Activated CD4-positive, CD25-positive, alpha-beta regulatory T cell treated with anti-CD3 and anti-CD28 coated beads, Interleukin-2, amount 50 U/mL, for 24 hours (primary cell): ENCODE measurements at regions not wholly inside any gene's neighbourhood (a gene's known extent, or its start where the extent isn't known, plus 50 kb on each side); places are given as distances from the start of the nearest gene placed in this dataset.

ENCODE experiments used
- ATAC-seq, 2 donors: fragments of 150-1000 bp; cut with Tn5 transposase; one replicate each; pipeline ENCODE4 v1.10.0; 2021; ENCODE audit warnings: mild to moderate bottlenecking in 1 of 2, moderate library complexity in 1 of 2

GRCh38 chr7:33819658-33820057 is 85.7 kb upstream of the BMPER start:
- no peak for ATAC-seq

DNA sequence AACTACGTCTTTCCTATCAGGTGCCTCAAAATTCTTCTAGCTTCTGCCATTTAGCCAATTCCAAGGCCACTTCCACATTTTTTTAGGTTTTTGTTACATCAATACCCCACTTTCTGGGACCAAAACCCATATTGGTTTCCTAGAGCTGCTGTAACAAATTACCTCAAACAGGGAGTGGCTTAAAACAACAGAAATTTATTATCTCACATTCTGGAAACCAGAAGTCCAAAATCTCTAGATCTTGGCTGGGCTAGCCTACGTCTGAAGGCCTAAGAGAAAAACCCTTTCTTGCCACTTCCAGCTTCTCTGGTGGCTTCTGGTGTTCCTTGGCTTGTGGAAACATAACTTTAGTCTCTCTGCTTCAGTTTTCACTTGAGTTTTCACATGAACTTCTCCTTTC is 85.1 kb upstream of the BMPER start:
- no peak for ATAC-seq

- ATAC-seq = no peak
Measured at GRCh38 chr7:33821970-33822369, 83.4 kb upstream of the BMPER start.

DNA sequence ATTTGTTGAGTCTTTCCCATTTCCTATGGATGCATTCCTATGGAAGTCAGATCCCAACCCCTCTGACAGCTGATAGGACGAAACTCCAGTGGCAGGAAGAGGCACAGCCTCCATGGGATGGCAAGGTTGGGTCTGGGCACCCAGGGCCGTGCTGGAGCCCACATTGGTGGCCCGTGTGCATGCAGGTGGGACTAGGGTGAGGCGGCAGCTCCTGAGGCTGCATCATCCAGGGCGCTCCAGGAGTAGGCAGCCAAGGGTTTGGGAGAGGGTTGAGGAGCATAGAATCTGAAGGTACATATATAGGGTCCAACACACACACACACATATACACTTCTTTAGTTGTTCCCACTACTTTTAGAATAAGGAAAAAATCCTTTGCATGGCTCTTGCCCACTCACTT is 81.4 kb upstream of the BMPER start:
- no peak for ATAC-seq

DNA sequence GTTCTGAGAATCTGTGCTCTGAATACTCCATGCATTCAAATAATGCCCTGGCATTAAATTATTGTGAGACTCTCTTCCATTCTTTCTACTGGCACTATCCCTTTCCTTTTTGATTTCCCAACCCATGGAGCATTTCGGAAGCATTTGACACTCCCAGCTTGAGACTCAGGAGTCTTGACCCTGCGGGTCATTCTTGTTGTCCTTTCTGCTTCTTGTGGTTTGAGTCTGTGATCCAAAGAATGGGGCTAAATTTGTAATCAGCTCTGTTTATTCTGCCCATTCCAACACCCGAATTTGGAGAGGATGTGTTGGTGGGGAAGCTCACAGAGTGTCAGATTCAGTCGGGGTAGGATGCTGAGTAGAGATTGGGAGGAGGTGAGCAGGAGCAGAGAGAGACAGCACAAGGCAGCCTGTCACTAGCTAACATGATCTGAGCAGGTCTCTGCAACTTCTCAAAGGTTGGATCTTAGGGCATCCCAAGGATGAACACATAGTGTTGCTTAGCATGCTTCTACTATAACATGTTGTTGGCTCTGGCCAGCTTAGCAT is 80.4 kb upstream of the BMPER start:
- ATAC-seq = no peak

- ATAC-seq = no peak
Measured at GRCh38 chr7:33825644-33826043, 79.7 kb upstream of the BMPER start.

GRCh38 chr7:33829536-33829935 is 75.8 kb upstream of the BMPER start:
- ATAC-seq = no peak

GRCh38 chr7:33831389-33832141 is 73.8 kb upstream of the BMPER start:
- ATAC-seq = no peak

GRCh38 chr7:33832271-33832721 is 73.0 kb upstream of the BMPER start:
- no peak for ATAC-seq

- ATAC-seq = no peak
Measured at GRCh38 chr7:33836797-33837355, 68.5 kb upstream of the BMPER start.

DNA sequence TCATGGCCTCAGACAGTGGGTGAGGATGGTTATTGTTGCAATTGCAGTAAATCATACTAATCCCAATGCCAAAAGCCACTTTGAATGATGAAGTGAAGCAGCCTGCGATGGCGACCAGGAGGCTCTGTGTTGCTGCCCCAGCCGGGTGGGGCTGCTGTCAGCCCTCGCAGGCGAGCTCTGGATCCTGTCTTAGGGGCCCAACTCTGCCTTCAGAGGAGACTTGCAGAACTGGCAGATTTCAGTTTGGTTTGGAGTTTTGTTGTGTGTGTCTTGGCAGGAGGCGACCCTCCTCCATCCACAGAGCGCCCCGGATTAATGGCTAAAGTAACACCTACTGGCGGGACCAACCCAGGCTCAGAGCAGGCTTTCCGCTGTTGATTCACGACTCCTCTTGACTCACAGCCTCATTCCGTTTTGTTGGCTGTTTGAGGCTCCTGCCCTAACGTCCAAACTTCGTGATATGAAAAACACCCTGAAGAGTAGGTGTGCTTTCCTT is 67.9 kb upstream of the BMPER start:
- ATAC-seq = no peak

GRCh38 chr7:33841031-33841430 is 64.3 kb upstream of the BMPER start:
- no peak for ATAC-seq

DNA sequence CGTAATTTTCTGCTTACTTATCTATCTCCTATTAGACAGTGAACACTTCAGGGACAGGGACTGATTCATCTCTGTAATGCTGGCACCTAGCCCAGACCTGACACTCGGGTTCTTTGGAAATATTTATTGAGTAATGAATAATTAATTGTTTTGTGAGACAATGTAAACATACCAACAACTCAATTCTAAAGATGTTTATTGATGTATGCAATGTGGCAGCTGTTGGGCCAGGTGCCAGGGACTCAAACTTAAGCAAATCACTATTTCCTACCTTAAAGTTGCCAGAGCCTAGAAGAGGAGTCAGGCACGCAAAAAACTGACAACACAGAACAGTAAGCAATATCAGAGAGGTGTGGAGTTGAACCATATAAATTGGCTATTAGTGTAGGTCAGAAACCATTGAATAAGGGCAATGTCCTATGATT is 63.6 kb upstream of the BMPER start:
- no peak for ATAC-seq

DNA sequence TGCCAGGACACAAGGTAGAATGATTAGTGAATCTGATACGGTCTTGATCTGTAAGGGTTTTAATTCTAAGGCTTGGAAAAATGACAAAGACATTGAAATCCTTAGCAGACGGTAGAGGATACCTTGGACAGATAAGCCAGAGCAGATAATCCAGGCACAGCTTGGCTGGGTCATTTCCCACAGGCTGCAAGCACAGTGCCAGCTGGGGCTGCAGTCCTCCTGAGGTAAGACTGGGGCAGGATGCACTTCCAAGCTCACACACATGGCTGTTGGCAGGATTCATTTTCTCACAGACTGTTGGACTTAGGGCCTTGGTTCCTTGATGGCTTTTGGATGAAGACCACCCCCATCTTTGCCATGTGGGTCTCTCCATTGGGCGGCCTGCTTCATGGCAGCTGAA is 63.2 kb upstream of the BMPER start:
- no peak for ATAC-seq

GRCh38 chr7:33845991-33846509 is 59.3 kb upstream of the BMPER start:
- no peak for ATAC-seq

DNA sequence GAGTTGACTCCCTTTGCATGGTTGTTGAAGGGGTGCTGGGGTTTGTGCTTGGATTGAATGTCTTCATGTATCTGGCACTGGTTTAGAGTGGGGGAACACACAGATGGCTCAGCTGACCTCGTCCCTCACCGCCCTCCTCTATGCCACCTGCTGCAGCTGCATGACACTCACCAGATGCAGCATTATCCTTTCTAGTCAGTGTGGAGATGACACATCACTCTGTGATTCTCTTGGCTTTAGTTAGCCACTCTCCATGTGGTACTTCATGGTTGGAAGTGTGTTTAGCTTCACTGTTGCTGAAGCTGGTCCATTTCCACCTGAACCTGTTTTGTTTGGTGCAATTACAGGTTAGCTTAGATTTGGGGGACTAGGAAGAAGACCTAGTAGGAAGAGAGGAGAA is 56.3 kb upstream of the BMPER start:
- no peak for ATAC-seq

DNA sequence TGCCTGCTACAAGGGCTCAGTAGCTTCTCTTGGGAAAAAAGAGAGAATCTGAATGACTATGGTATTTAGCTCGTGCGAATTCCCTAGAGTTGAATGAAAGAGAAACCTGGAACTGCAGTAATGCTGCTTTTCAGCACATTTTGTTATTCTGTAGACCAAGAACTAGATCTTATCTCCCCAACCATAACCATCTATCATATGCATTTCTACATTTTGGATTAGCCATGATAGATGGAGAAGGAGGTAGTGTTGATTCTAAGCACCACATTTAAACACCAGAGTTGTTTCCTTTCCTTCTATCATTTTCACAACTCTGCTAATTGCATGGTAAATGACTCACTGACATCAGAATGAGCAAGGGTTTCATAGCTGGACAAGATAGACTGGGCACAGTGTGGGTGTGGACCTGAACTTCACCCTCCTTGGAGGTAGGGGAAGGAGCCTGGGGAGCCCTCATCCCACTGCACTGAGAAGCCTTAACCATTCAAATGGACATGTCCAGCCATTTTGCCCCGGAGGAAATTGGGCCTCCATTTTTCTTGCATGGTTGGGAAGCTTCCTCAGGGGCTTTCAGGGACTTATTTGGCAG is 55.3 kb upstream of the BMPER start:
- no peak for ATAC-seq

DNA sequence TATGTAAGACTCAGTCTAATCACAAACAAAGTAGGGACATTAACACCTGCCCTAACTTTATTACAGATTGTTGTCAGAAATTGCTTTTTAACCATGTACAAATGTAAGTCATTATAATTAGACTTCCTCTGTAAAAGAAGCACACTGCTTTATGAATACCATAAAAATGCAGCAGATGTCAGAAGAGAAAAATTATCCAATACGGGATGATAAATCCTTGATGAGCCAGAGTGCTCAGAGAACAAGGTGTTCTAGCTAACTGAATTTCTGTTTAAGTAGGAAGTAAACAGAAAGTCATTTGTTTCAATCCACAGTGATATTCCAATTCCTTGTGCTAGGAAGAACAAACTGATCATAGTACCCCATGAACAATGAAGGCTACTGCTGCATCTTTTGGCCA is 54.6 kb upstream of the BMPER start:
- no peak for ATAC-seq

DNA sequence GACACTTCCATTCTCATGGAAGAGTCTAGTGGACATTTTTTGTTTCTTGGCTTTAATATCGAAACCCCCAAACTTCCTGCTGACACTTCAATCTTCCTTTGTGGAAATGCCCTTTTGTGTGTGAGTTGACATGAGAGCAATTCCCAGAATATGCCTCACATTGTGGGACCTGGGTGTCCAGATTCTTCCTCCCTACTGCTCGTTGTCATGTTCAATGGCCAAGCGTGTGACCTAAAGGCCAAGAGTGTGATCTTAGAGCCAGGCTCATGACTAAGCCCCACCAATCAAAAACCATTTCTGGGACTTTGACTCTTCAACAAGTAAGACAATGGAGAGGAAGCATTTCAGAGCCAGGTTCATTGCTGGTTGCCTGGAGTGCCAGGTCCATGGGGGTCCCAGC is 52.5 kb upstream of the BMPER start:
- no peak for ATAC-seq

GRCh38 chr7:33853361-33854062 is 51.8 kb upstream of the BMPER start:
- no peak for ATAC-seq

- ATAC-seq = no peak
Measured at GRCh38 chr7:33854178-33854577, 51.2 kb upstream of the BMPER start.

DNA sequence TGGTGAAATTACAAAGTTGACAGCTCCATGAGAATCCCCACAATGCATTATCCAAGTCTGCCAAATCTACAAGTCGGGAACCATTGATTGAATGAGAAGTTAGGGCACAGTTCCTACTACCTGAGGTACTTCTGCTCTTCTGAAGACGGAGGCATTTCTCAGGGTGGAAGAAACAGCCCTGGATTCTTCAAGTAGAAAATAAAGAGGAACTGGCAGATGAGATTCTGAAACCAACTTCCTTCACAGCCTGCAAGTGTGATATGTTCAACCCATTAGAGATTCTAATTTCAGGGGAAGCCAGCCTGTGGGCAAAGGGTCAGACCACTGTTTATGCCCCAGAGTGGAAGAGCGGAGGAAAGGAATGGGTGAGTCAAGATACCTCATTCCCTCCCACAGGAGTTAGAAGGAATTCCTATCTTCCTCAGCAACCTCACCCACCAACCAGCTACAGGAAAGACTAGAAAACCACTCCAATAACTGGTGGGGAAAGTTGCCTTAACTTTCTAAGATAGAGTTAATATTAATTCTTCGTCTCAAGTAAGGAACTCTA is 50.5 kb upstream of the BMPER start:
- ATAC-seq = no peak
